Osteocyte (in vitro differentiated cells): ENCODE measurements at regions not wholly inside any gene's neighbourhood (a gene's known extent, or its start where the extent isn't known, plus 50 kb on each side); places are given as distances from the start of the nearest gene placed in this dataset.

Experiments used
- DNase-seq: peaks from one replicate; pipeline ENCODE4 v3.0.0; 2021; ENCODE audit warnings: mixed read lengths; ENCODE audit not compliant: unreplicated experiment; ENCODE audit errors: extremely low spot score
- H3K27ac Mint-ChIP-seq: one replicate; pipeline ENCODE4 v1.8.0; 2021; ENCODE audit warnings: mild to moderate bottlenecking, mixed read lengths; ENCODE audit not compliant: unreplicated experiment
- H3K27me3 Mint-ChIP-seq: one replicate; pipeline ENCODE4 v1.8.0; 2021; ENCODE audit warnings: mixed read lengths; ENCODE audit not compliant: unreplicated experiment
- H3K36me3 Mint-ChIP-seq: one replicate; pipeline ENCODE4 v1.8.0; 2021; ENCODE audit warnings: mixed read lengths; ENCODE audit not compliant: unreplicated experiment
- H3K4me1 Mint-ChIP-seq: one replicate; pipeline ENCODE4 v1.8.0; 2021; ENCODE audit warnings: mixed read lengths; ENCODE audit not compliant: unreplicated experiment
- H3K4me3 Mint-ChIP-seq: one replicate; pipeline ENCODE4 v1.8.0; 2021; ENCODE audit warnings: mild to moderate bottlenecking, moderate library complexity, mixed read lengths; ENCODE audit not compliant: unreplicated experiment
- H3K9me3 Mint-ChIP-seq: one replicate; pipeline ENCODE4 v1.8.0; 2021; ENCODE audit warnings: mixed read lengths; ENCODE audit not compliant: unreplicated experiment
- TF ChIP-seq, protein P1 (sequence below): fragments of 200-600 bp; sonication (generic); IDR thresholded peaks from 2 replicates; pipeline ENCODE4 v1.5.0; 2021; ENCODE audit warnings: antibody characterized with exemption, mild to moderate bottlenecking, moderate library complexity

DNA sequence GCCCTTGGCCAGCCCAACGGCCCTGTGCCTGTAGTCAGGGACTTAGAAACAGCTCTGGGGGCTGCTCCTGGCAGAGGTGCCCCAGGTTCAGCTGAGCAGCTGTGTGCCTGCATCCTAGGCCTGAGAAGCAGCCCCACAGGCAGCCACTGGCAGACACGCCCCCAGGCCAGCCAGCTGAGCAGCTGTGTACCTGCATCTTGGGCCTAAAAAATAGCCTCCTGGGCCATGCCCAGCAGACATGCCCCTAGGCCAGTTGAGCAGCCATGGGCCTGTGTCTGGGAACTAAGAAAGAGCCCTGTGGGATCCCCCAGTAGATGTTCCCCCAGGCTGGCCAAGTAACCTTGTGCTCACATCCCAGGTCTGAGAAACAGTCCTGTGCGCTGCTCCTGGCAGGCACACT is 64.0 kb downstream of the TBR1 start:
- TF ChIP-seq, protein P1, sequence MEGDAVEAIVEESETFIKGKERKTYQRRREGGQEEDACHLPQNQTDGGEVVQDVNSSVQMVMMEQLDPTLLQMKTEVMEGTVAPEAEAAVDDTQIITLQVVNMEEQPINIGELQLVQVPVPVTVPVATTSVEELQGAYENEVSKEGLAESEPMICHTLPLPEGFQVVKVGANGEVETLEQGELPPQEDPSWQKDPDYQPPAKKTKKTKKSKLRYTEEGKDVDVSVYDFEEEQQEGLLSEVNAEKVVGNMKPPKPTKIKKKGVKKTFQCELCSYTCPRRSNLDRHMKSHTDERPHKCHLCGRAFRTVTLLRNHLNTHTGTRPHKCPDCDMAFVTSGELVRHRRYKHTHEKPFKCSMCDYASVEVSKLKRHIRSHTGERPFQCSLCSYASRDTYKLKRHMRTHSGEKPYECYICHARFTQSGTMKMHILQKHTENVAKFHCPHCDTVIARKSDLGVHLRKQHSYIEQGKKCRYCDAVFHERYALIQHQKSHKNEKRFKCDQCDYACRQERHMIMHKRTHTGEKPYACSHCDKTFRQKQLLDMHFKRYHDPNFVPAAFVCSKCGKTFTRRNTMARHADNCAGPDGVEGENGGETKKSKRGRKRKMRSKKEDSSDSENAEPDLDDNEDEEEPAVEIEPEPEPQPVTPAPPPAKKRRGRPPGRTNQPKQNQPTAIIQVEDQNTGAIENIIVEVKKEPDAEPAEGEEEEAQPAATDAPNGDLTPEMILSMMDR, result no peak
- Mint-ChIP-seq H3K27me3 (peaks cover 3% of the 10 kb centered on the region), H3K9me3 (peaks cover 16% of the 10 kb centered on the region), H3K27ac (no peak overlapping the region), H3K4me1 (no peaks in the 10 kb centered on the region), H3K4me3 (no peak overlapping the region), H3K36me3 (no peaks in the 10 kb centered on the region)
- no peak for DNase-seq

DNA sequence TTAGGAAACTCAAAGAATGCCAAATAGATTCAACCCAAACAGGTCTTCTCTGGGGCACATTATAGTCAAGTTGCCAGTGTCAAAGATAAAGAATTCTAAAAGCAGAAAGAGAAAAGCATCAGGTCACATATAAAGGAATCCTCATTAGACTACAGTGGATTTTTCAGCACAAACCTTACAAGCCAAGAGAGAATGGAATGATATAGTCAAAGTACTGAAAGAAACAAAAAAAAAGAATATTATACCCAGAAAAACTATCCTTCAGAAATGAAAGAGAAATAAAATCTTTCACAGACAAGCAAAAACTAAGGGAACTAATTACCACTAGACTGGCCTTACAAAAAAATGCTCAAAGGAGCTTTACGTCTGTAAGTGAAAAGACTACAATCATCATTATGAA is 65.5 kb downstream of the TBR1 start:
- peaks cover 16% of the 10 kb centered on the region for H3K9me3 Mint-ChIP-seq
- H3K36me3 Mint-ChIP-seq, result no peaks in the 10 kb centered on the region
- peaks cover 8% of the 10 kb centered on the region for H3K27me3 Mint-ChIP-seq
- TF ChIP-seq, protein P1, result no peak
- no peaks in the 10 kb centered on the region for H3K4me1 Mint-ChIP-seq
- H3K4me3 Mint-ChIP-seq, result no peak overlapping the region
- DNase-seq, result no peak
- H3K27ac Mint-ChIP-seq, result no peak overlapping the region

DNA sequence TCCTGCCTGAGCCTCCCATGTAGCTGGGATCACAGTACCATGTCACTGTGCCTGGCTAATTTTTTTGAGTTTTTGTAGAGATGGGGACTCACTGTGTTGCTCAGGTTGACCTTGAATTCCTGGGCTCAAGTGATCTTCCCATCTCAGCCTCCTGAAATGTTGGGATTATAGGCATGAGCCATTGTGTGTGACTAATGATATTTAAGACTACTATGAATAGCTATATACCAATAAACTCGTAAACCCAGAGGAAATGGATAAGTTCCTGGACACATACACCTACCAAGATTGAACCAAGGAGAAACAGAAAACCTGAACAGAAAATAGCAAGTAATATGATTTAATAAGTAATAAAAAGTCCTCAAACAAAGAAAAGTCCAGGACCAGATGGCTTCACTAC is 68.0 kb downstream of the TBR1 start:
- Mint-ChIP-seq H3K27ac (no peak overlapping the region), H3K27me3 (peaks cover 8% of the 10 kb centered on the region), H3K4me3 (no peak overlapping the region), H3K9me3 (peaks cover 16% of the 10 kb centered on the region), H3K4me1 (no peaks in the 10 kb centered on the region), H3K36me3 (no peaks in the 10 kb centered on the region)
- TF ChIP-seq, protein P1, result no peak
- no peak for DNase-seq

DNA sequence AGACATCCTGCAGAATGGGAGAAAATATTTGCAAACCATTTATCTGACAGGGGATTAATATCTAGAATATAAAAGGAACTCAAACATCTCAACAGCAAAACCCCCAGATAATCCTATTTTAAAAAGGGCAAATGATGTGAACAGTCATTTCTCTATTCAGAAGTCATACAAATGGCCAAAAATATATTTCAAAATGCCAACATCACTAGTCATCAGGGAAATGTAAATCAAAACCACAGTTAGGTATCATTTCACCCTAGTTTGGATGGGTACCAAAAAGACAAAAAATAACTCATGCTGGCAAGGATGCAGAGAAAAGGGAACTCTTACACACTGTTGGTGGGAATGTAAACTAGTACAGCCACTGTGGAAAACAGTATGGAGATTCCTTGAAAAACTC is 70.0 kb downstream of the TBR1 start:
- Mint-ChIP-seq H3K9me3 (peaks cover 10% of the 10 kb centered on the region), H3K4me1 (no peaks in the 10 kb centered on the region), H3K4me3 (no peak overlapping the region), H3K27ac (no peak overlapping the region), H3K36me3 (no peaks in the 10 kb centered on the region), H3K27me3 (peaks cover 8% of the 10 kb centered on the region)
- no peak for DNase-seq
- TF ChIP-seq, protein P1, result no peak

DNA sequence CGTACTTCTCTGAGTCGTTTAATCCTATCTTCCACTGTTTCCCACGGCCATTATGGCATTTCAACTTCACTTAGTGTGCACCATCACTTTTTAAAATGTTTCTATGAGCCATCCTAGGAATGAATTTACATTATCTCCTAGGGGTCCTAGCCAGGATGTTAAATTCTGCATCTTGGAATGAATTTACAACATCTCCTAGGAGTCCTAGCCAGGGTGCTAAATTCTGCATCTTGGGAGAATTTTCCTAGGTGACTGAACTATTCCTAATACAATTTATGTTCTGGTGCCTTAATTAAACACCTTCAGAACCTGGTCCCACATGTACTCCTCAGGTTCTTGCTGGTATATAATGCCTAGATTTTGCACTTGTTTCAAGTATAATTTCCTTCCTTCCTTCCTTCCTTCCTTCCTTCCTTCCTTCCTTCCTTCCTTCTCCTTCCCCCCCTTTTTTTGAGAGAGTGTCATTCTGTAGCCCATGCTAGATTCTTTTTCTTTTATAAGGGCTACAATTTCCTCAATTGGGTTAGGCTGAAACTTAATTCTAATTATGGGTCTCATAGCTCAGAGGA is 72.1 kb downstream of the TBR1 start:
- Mint-ChIP-seq H3K27me3 (peaks cover 11% of the 10 kb centered on the region), H3K4me1 (no peaks in the 10 kb centered on the region), H3K4me3 (no peak overlapping the region), H3K9me3 (peaks cover 4% of the 10 kb centered on the region), H3K27ac (no peak overlapping the region), H3K36me3 (no peaks in the 10 kb centered on the region)
- TF ChIP-seq, protein P1, result no peak
- no peak for DNase-seq
